ENCODE measurements at regions not wholly inside any gene's neighbourhood (a gene's known extent, or its start where the extent isn't known, plus 50 kb on each side); places are given as distances from the start of the nearest gene placed in this dataset.

GRCh38 chr10:22765660-22766547 lies 51.5 kb upstream of the PIP4K2A start:
- DNase-seq, result no peak

DNA sequence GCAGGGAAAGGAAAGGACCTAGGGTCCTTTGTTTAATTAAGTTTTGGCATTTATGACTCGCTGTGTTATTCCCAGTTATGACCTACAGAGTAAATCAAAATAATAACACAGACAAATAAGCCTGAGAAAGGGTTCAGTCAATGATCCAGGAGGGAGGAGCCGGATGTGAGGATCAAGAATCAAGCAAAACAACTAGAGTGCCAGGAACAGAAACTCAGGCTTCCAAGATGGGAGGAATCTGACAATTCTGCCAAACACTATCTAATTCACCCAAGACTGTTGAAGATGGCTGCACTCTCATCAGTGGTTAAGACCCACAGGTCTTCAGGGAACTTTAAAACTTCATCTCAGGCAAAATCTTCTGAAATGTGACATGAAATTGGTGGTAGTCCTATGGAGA lies 50.3 kb upstream of the PIP4K2A start:
- no peak for DNase-seq

All from CD4-positive, alpha-beta T cell treated with Interleukin-17A for 4 hours (primary cell).